ENCODE measurements at regions not wholly inside any gene's neighbourhood (a gene's known extent, or its start where the extent isn't known, plus 50 kb on each side); places are given as distances from the start of the nearest gene placed in this dataset.

- H3K79me1 ChIP-seq (ENCODE audit: insufficient read depth, low read depth, low read length, poor library complexity, severe bottlenecking): no peaks in the 10 kb centered on the region
- H2BK20ac ChIP-seq (ENCODE audit: low read depth, low read length, poor library complexity, severe bottlenecking): no peak overlapping the region
- no peak overlapping the region for H3K14ac ChIP-seq (ENCODE audit: insufficient read depth, low read length)
- Mint-ChIP-seq H3K4me1 (peaks cover 8 to 16% of the 10 kb centered on the region in 2 experiments), H3K9me3 (no peaks in the 10 kb centered on the region), H3K27ac (no peak overlapping the region), H3K27me3 (ENCODE audit: low read depth) (no peaks in the 10 kb centered on the region; the same call in none of the 2 replicates), H3K36me3 (ENCODE audit: insufficient read depth in 1 of 3, low read depth in 3 of 3) (no peaks in the 10 kb centered on the region), H3K4me3 (no peak overlapping the region)
- H3K27ac ChIP-seq (ENCODE audit: insufficient read length, low read depth, low read length): no peak overlapping the region
- H3K18ac ChIP-seq (ENCODE audit: insufficient read length, low read depth, low read length): no peak overlapping the region
- no peak overlapping the region for H4K8ac ChIP-seq (replicated peaks; ENCODE audit: insufficient read length, low read depth, low read length)
- no peak overlapping the region for H3K4me2 ChIP-seq (ENCODE audit: insufficient read depth, insufficient read length, low read length)
- H3K4ac ChIP-seq (ENCODE audit: low read depth, low read length): no peak overlapping the region
- H3K9ac ChIP-seq (ENCODE audit: extremely low read depth, insufficient read length, low read length): no peak overlapping the region
- no peak for DNase-seq
- peaks cover 3% of the 10 kb centered on the region; the same call in 1 of the 2 replicates for H3K4me1 ChIP-seq (ENCODE audit: insufficient read depth, low read length)
- no peak overlapping the region for H2AFZ ChIP-seq (ENCODE audit: low read length)
- no peak overlapping the region for H3K56ac ChIP-seq (ENCODE audit: insufficient read length, low read depth, low read length)
- no peak overlapping the region for H2BK120ac ChIP-seq (ENCODE audit: low read depth, low read length, poor library complexity, severe bottlenecking)
- no peaks in the 10 kb centered on the region for H3K79me2 ChIP-seq (ENCODE audit: insufficient read depth, low read length)
- H2BK15ac ChIP-seq (ENCODE audit: low read depth, low read length): no peak overlapping the region
- H3K27me3 ChIP-seq (ENCODE audit: insufficient read depth, low read length): no peaks in the 10 kb centered on the region
- TF ChIP-seq, protein P1, sequence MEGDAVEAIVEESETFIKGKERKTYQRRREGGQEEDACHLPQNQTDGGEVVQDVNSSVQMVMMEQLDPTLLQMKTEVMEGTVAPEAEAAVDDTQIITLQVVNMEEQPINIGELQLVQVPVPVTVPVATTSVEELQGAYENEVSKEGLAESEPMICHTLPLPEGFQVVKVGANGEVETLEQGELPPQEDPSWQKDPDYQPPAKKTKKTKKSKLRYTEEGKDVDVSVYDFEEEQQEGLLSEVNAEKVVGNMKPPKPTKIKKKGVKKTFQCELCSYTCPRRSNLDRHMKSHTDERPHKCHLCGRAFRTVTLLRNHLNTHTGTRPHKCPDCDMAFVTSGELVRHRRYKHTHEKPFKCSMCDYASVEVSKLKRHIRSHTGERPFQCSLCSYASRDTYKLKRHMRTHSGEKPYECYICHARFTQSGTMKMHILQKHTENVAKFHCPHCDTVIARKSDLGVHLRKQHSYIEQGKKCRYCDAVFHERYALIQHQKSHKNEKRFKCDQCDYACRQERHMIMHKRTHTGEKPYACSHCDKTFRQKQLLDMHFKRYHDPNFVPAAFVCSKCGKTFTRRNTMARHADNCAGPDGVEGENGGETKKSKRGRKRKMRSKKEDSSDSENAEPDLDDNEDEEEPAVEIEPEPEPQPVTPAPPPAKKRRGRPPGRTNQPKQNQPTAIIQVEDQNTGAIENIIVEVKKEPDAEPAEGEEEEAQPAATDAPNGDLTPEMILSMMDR (conservative IDR thresholded peaks at IDR 0.05): no peak
- no peak overlapping the region for H3K23ac ChIP-seq (ENCODE audit: insufficient read length, low read depth, low read length)
- H2AK5ac ChIP-seq (ENCODE audit: insufficient read length, low read length): no peak overlapping the region
- H2BK12ac ChIP-seq (ENCODE audit: insufficient read length, low read depth, low read length): no peak overlapping the region
- H3T11ph ChIP-seq (ENCODE audit: low read length): no peak overlapping the region
- no CpG with 5 or more reads among the region's 5 CpGs for whole genome bisulfite sequencing (ENCODE audit: extremely low coverage, insufficient read length, low lambda C conversion rate)
- H4K20me1 ChIP-seq (ENCODE audit: control insufficient read depth, insufficient read depth, insufficient read length): no peaks in the 10 kb centered on the region
- H2BK5ac ChIP-seq (ENCODE audit: insufficient read length, low read length): no peak overlapping the region
- H4K91ac ChIP-seq (ENCODE audit: insufficient read length, low read depth, low read length): no peak overlapping the region
- no peak overlapping the region for H4K5ac ChIP-seq (ENCODE audit: insufficient read length, low read depth, low read length)
- H3K23me2 ChIP-seq (ENCODE audit: insufficient read length, low read depth, low read length, poor library complexity, severe bottlenecking): no peaks in the 10 kb centered on the region
- no peaks in the 10 kb centered on the region for H3K9me3 ChIP-seq (ENCODE audit: control insufficient read depth, low read depth, low read length)
These were observed 161.0 kb upstream of the ID2 start for GRCh38 chr2:8520791-8521344.

All from H9 (cell line).